Stimulated activated CD8-positive, alpha-beta memory T cell treated with anti-CD3 and anti-CD28 coated beads, Interleukin-7, amount 100 ng/mL, for 1 hour (primary cell): ENCODE measurements at regions not wholly inside any gene's neighbourhood (a gene's known extent, or its start where the extent isn't known, plus 50 kb on each side); places are given as distances from the start of the nearest gene placed in this dataset.

Experiments
- DNase-seq, 2 donors: peaks; one replicate each; pipeline ENCODE4 v3.0.0-alpha.2; 2020; ENCODE audit warnings: low read depth in 2 of 2

DNA sequence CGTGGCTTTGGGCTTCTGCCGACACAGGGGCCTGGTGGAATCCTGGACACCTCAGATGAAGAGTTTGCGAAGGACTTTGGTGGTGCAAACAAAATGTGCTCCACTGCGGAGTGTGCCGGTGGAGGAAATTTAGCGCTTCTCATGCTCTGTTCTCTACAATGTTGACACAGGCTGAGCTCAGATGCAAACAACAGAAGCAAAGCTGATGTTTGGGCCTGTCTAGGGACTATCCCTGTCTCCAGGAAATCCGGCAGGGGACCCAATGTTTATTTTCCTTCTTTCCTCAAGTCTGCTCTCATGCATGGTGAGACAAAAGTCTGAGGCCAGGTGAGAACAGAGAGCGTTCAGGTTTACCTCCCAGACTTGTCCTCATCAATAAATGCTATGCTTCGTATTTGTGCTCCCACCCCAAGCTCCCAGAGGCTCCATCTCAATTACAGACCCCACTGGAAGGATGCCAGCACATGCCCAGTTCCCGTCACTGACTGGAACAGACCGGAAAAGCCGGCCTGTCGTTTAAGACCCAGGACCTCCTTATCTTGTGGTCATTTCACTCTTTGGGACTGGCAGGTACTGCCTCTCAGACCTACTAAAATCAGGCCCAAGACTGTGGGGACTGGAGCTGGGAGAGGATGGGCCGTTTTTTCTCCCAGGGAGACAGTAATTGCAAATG is 105.7 kb upstream of the B3GAT1 start:
- no peak for DNase-seq

- DNase-seq: no peak
Observed at GRCh38 chr11:134517115-134517514, 105.1 kb upstream of the B3GAT1 start.

- DNase-seq: no peak
Observed at GRCh38 chr11:134516529-134516928, 104.5 kb upstream of the B3GAT1 start.

- DNase-seq: no peak
Observed at GRCh38 chr11:134515081-134515960, 103.3 kb upstream of the B3GAT1 start.

DNA sequence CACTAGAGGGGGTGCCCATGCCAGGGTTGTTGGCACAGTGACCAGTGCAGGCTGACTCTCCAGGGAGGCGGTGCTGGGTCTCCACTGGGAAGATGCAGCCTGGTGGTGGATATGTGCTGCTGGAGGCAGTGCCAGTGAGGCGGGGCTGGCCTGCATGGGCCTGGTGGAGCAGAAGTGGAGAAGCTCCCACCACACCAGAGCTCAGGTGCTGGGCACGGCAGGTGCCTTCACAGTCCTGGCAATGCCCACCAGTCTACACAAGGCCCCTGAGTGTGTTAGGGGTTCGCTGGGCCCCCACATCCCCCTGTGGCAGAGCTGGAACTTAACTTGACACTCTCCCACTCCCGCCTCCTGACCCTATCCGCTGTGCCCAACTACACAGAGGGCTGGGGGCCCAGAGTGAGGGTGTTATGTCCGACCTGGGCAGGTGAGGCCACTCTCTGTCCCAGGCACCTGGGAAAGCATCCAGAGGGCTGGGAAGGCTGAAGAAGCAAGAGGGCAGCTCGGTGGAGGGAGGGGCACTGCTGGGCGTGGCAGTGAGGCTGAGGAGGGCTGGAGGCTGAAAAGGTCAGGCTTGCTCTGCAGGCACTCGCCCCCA is 102.4 kb upstream of the B3GAT1 start:
- DNase-seq: no peak

GRCh38 chr11:134513585-134514120 is 101.6 kb upstream of the B3GAT1 start:
- DNase-seq: no peak

GRCh38 chr11:134512571-134513538 is 100.8 kb upstream of the B3GAT1 start:
- DNase-seq: no peak

DNA sequence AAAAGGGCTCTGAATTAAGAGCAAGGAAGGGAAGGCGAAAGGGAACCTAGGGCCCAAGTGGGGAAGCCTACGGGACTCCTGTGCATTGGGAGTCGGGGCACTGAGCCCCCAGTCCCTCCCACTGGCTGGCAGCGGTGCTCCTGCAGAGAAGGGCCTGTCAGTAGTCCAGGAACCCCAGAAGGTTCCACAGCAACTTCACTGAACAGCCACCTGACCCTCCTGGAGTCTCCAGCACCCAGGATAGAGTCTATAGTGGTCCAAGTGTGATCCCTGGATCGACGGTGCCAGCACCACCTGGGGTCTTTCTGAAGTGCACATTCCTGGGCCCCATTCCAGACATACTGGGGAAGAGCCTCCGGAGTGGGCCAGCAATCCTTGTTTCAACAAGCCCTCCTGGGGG is 100.0 kb upstream of the B3GAT1 start:
- DNase-seq: no peak

GRCh38 chr11:134511255-134511654 is 99.2 kb upstream of the B3GAT1 start:
- no peak for DNase-seq

- DNase-seq: no peak
Observed at GRCh38 chr11:134510233-134511040, 98.4 kb upstream of the B3GAT1 start.

DNA sequence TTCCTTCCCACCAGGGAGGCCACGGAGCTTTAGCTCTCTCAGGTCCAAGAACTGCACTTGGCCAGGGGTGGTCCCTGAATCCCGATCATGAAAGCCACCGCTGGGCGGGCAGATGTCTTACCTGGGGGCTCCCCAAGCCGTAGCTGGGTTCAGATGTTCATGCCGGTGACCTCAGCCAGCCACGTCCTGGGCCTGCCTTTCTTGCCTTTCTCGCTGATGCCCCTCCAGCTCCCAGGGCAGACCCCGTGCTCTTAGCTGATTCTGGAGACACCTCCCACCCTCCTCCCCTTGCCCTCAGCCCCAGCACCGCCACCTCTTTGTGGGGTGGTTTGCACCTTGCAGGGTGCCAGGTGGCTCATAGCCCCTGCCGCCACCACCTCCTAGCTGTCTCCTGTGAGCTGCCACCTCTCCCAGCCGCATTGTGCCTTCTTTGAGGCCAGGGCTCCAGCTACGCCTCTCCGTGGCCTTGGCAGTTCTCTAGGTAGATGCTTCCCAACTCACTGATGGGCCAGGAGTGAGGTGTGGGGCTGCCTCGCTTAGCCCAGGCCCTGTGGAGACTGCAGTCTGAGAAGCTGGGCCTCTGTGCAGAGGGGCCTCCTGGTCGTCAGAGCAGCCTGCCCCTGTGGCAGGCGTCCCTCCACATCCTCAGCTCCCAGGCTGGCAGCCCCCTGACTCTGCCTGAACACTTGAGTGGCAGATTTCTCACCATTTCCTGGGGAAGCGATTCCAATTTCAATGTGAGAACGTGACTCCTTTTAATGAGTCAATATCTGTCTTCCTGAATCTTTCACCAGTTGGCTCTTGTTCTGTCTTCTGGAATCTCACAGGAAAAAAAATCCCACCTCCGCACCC is 97.6 kb upstream of the B3GAT1 start:
- no peak for DNase-seq

GRCh38 chr11:134508219-134508990 is 96.4 kb upstream of the B3GAT1 start:
- no peak for DNase-seq

DNA sequence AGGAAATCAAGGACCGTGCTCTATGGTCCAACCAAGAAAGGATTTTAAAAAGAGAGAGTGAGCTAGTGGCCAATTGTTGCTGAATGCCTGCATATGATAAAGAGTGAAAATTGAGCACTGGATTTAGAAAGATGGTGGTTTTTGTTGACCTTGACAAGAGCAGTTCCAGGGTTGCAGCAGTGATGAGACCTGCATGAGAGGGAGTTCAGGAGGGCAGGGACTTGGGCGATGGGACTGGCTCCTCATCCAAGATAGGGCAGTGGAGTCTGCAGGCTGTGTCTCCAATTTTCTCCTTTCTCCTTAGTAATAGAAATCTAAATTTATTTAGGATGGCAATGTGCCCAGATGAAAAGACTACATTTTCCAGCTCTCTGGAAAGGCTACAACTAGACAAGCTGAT is 94.0 kb upstream of the B3GAT1 start:
- no peak for DNase-seq

DNA sequence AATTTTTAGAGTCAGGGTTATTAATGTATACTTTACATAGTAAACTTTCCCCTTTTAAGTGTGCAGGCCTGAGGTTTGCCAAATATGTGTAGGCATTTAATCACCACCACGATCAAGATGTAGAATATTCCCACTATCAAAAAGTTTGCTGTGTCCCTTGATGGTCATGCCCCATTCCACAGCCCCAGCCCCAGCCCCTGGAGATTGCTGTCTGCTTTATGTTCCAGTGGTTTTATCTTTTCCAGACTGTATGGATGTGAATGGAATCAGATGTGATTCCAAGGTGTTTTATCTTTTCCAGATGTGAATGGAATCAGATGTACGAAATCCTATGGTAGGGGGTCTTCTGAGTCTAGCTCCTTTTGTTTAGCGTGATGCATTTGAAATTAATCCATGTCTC is 93.1 kb upstream of the B3GAT1 start:
- DNase-seq: no peak

GRCh38 chr11:134504146-134504905 is 92.3 kb upstream of the B3GAT1 start:
- no peak for DNase-seq

GRCh38 chr11:134503596-134503995 is 91.6 kb upstream of the B3GAT1 start:
- no peak for DNase-seq

DNA sequence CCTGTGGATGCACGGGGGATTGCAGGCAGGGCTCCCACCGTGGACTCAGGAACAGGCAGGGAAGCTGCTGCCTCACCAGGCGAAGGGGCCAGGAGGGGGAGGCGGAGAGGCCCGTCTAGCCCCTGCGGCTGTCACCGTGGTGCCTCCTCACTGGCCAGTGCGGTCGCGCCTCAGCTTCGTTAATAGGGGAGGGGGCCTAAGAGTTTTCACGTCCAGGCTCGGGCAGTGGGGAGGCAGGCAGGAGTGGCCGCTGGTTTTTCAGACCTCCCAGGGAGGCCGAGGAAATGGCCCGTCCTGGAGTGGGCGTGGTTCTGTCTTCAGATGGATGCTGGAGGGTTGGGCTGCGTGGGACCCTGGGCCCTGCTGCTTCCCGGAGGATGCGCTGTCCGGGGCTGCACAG is 91.1 kb upstream of the B3GAT1 start:
- no peak for DNase-seq

DNA sequence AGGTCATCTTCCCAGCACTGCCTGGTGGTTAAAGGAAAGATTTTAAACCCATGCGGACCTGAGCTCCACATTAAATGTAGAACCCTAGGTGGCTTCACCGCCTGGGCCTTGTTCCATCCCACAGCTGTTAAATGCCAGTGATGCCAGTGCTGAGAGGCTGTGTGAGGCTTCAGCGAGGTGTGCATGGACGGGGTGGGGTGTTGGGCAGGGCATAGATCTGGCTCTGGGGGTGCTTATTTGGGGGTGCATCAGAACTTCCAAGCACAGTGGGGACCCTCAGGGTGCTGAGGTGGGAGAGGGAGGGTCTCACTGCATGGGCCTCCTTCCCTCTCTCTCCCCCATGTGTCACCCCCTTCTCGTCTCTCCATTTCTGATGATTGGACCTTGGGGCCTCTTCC is 90.1 kb upstream of the B3GAT1 start:
- no peak for DNase-seq
